ENCODE measurements at regions not wholly inside any gene's neighbourhood (a gene's known extent, or its start where the extent isn't known, plus 50 kb on each side); places are given as distances from the start of the nearest gene placed in this dataset.
"Not testable (repeated sequence)": the region's sequence is repeated elsewhere in the genome, so short reads cannot be mapped to it uniquely, and the experiment has no call there.

DNA sequence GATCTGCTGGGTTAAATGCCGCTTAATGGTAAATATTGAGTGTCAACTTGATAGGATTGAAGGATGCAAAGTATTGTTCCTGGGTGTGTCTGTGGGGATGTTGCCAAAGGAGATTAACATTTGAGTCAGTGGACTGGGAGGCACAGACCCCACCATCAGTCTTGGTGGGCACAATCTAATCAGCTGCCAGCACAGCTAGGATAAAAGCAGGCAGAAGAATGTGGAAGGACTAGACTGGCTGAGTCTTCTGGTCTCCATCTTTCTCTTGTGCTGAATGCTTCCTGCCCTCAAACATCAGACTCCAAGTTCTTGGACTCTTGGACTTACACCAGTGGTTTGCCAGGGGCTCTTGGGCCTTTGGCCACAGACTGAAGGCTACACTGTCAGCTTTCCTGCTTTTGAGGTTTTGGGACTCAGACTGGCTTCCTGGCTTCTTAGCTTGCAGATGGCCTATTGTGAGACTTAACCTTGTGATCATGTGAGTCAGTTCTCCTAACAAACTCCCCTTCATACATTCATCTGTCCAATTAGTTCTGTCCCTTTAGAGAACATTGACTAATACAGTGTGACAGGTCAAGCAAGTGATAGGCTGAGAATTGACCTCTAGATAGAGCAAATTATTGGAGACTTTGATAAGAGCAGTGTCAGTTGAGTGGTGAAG, 332.5 kb downstream of the DLEU7 start:
- not testable (repeated sequence) for DNase-seq

GRCh38 chr13:50511877-50512341, 331.6 kb downstream of the DLEU7 start:
- DNase-seq = no peak

- DNase-seq = no peak
Measured at GRCh38 chr13:50512474-50513299, 330.8 kb downstream of the DLEU7 start.

DNA sequence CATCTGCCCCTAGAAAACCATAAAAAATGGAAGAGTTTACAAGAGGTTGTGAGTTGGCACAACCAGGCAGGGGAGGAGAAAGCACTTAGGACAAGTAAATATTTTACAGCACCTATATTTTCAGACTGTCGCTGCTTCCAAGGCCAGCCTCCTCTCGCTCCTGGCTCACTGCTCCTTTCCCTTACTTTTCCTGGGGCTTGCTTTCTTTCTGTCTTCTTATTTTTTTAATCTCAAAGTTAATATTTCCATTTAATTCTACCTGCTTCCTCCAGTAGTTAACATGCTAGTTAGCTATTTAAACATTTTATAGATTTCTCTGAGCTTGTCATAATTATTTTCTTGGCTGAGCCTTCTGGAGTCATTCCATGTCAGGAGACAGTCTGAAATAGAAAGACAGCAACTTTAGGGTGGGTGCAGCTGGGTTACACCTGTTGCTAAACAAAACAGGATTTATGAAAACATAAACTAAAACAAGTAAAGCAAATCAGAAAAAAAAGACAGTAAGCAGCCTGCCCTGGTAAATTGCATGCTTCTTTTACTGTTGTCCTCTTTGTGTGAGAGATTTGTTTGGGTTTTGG, 330.1 kb downstream of the DLEU7 start:
- peak; percentile 29 for DNase-seq

DNA sequence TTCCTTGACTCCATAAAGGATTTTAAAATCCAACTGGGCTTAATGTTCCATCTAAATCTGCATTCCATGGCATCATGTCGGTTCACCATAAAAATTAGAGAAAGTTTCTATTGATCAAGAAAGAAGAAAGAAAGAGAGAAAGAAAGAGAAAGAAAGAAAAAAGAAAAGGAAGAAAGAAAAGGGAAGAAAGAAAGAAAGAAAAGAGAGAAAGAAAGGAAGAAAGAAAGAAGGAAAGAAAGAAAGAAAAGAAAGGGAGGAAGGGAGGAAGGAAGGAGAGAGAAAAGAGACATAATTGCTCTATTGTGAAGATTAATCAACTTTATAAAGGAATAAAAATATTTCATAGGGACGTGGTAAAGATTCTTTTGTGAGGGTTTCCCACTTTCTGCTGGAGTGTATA, 329.2 kb downstream of the DLEU7 start:
- DNase-seq = no peak

- no peak for DNase-seq
Measured at GRCh38 chr13:50518131-50518530, 325.4 kb downstream of the DLEU7 start.

- DNase-seq = no peak
Measured at GRCh38 chr13:50518781-50519201, 324.7 kb downstream of the DLEU7 start.

DNA sequence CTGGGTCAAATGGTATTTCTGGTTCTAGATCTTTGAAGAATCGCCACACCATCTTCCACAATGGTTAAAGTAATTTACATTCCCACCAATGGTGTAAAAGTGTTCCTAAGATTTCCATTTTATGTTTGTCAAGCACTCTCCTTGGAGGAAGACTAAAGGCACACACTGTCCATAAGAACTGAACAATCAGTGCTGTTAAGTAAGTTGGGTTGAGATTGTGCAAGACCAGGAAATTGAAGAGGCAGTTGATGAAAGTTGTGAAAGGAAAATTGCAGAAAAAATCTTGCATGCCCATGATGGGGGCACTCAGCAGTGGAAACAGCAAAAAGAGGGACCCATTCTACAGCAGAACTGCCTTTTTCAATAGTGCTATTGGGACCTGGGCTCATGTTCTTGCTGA, 323.6 kb downstream of the DLEU7 start:
- DNase-seq = no peak

DNA sequence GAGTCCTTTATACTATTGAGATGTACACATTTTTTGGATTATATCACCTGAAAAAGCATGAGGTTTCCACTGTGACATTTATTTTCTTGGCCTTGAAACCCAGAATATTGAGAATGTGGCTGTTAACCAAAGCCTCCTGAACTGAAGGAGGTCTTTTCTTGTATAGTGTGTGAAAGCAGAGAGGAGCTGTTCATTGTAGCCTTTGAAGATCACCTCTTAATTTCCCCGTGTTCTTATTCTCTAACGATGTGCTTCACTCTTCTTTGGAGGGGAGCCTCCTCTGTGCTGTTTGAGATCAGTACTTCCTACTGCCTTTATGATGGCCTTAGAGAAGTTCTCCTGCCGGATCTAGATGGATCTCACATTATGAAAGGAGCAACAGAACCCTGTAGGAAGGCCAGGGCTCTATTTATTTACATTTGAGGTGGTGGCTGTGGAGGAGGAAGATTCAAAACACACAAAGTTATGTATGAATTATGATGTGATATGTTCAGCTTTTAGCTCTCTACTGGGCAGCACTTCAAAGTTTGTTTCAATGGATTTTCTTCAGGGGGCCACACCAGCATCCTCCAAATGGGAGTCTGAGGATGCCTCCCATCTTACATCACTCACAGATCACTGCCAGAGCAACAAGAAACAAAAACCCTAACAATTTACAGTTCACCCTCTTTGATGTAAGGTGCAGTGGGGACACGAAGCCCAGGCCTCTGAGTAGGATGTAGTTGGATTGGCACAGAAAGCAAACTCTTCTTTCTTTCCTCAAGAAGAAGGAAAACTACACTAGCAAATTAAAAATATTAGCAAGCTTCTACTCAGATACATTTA, 322.3 kb downstream of the DLEU7 start:
- no peak for DNase-seq

GRCh38 chr13:50521831-50522149, 321.7 kb downstream of the DLEU7 start:
- no peak for DNase-seq

DNA sequence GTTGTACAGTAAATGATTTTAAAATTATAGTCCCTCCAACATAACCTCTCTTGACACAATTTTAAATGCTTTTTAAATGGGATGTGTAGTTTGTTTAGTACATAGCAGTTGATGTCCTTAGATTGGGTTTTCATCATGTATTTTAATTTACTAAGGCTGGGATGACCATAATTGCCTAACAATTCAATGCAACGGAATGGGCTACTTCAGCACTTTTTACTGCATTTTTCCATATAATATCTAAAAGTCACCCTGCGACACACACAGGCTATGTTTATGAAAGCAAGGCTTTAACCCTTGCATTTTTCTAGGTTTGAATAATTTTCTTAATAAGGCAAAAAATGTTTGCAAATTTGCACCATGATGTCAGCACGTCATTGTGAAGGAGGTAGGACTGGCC, 321.0 kb downstream of the DLEU7 start:
- no peak for DNase-seq

DNA sequence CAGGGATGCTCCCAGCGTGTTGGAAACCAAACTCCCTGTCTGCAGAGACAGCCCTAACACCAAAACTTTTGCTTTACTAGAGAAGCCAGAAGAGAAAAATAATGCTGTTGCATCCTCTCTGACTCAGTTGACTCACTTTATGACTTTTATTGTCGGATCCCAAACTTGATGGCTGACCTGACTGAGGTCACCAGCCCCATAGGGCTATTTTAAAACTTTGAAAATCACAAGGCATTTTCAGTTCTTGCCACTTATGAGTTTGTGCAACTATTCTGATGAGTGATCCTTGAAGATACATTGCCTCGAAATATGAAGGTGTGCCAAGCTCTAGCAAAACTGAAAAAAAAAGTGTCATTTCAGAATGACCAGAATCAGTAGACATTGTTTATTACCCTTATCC, 320.2 kb downstream of the DLEU7 start:
- DNase-seq = no peak

DNA sequence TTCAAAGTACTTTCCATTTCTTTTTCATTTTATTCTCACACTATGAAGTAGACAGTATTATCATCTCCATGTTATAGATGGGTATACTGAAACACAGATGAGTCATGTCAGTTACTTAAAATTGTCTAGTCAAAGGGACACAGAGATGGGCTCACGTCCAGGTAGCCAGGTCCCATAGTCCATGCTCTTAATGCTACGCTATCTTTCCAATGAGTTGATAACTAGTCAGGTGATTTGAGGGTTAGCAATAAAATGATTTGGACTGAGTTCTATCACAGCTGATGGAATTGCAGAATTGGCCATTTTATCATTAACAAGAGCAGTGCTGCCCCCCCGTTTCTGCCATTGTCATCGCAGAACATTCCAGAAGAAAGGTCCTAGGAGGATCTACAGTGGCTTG, 318.9 kb downstream of the DLEU7 start:
- no peak for DNase-seq

DNA sequence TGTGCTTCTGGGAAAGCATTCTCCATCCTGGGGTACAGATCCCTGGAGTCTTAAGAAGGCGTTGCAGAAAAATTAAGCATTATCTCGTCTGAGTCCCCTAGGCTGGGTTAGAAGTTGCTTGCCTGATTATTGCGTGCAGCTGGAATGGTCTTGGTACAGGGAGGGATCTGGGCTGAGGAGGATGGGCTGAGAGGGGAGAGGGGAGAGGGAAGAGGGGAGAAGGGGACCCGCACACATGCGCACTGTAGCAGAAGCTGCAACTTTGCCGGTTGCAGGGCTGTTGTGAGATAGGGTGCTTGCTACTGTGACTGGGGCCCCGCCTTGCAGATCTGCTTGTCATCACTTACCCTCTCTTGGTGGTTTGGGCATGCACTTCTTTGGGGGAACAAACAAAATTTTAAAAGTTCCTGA, 316.8 kb downstream of the DLEU7 start:
- DNase-seq = no peak

DNA sequence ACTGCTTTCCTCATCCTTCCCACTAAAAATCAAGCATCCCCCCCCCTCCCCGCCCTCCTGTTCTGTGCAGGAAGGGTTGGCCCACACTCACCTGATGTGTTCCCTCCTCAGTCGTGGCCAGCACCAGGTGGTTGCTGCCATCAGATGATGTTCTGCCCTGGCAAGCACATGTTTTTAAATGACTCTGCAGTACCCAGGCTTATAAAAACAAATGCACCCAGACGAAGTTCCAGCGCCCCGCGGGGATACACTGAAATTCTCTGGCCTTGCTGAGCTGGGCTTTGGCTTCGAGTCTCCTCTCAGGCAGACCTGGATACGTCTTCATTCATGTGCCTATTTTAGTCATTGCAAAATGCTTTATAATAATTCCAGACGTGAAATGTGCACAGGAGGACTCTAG, 316.3 kb downstream of the DLEU7 start:
- no peak for DNase-seq

DNA sequence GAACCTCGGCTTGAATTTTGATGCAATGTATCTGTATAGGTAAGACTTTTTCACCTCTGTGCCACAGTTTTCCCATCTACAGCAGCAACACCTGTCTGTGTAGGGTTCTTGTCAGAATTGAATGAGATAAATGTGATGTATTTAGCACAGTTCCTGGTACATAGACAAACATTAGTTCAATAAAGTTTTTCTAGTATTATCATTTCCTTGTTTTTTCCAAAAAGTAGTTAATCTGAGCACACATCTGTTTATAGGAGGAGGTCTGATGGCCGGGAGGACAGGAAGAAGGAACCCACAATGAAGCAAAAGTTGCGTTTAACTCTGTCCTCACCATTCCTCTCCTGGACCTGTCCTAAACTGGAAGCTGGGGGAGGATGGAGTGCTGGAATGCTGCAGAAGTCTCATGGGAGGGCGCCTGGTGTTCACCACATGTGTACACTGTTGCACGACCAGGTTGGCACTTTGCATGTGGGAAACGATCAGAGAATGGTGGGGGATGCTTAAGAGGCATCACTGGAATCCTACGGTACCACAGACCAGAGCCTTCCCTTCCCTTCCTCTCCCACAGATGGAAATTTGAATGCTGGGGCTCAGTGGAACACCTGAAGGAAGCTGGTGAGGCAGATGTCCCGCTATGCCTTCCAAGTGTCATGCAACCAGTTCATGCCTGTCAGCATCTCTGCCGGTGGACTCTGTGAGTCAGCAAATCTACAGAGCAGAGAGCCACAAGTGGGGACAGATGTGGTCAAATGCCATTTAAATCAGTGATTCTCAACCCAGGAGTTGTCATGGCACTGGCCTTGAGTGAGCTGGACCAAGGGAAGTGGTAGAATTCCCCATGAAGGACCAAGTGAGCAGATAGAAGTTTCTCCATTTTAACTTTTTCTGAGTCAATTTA, 315.6 kb downstream of the DLEU7 start:
- DNase-seq = no peak

DNA sequence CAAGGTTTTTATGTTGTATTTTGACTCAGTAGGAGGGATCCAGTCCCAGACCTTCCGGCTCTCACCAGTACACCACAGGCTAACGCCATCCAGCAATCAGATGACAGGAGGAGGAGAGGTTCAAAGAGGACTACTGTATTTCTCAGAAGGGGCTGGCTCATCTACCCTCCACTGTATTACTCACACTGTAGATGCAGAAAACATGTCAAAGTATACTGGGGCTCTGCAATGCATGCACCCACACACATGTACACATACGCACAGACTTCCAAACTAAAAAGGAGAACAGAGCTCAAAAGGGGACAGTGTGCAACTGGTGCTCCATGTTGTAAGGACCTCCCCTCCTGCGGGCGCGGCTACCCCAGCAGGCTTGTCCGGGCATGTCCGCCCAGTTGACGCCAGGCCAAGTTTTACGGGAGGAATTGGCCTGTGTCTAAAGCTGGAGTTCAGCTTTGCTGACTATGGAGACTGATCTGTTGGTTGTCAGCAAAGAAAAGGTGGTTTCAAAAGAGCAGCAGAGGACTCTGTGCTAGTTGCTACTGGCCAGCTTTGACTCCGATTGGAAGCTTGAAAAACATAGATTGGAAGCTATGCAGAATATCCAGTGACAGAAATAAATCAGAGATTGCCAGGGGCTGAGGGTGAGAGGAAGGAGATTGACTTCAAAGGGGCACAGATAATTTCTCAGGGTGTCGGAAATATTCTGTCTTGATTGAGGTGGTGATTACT, 314.2 kb downstream of the DLEU7 start:
- peak; percentile 53 for DNase-seq

GRCh38 chr13:50531917-50532899, 311.3 kb downstream of the DLEU7 start:
- no peak for DNase-seq

DNA sequence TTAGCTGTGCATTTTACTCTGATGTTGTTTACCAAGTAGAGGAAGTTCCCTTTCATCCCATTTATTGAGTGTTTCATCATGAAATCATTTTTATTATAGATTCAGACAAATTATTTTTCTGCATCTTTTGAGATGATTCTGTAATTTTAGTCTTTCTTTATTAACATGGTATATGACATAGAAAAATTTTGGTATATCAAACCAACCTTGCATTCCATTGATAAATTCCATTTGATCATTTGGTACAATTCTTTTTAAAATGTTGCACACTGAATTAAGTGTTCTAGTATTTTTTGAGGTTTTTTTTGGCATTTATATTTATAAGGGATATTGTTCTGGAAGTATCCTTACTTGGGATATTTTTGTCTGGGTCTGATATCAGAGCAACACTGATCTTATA, 308.4 kb downstream of the DLEU7 start:
- DNase-seq = no peak

GRCh38 chr13:50537029-50537428, 306.5 kb downstream of the DLEU7 start:
- no peak for DNase-seq

Data from NCI-H1105 (cell line).